ENCODE measurements at regions not wholly inside any gene's neighbourhood (a gene's known extent, or its start where the extent isn't known, plus 50 kb on each side); places are given as distances from the start of the nearest gene placed in this dataset.

GRCh38 chr13:64626105-64626504 is 2604.0 kb downstream of the PCDH9 start:
- TF ChIP-seq REST (IDR thresholded peaks at IDR 0.05; ENCODE audit: borderline replicate concordance in 1 of 2, low read depth in 1 of 2, low read length in 2 of 2) (no peak), CTCF (CRISPR knock-in tag; IDR thresholded peaks at IDR 0.05) (no peak), TAF1 (CRISPR knock-in tag; IDR thresholded peaks at IDR 0.05) (no peak), REL (CRISPR knock-in tag; conservative IDR thresholded peaks at IDR 0.05) (no peak), POLR2A (IDR thresholded peaks at IDR 0.05; ENCODE audit: insufficient read depth in 1 of 2, low read depth in 2 of 2, low read length in 2 of 2) (no peak), ZNF790 (CRISPR knock-in tag; IDR thresholded peaks at IDR 0.05; ENCODE audit: borderline replicate concordance) (no peak)
